SJSA1 (cell line): ENCODE measurements at regions not wholly inside any gene's neighbourhood (a gene's known extent, or its start where the extent isn't known, plus 50 kb on each side); places are given as distances from the start of the nearest gene placed in this dataset.

ENCODE experiments used
- DNase-seq, 2 experiments: peaks; one replicate each; pipeline ENCODE4 v3.0.0-alpha.2; 2015 to 2020; ENCODE audit warnings: low spot score in 2 of 2, low read depth in 1 of 2
- H3K27ac ChIP-seq: fragments of 250-450 bp; sonication (Bioruptor Pico); 2 replicates; pipeline ENCODE4 v1.5.1; 2020; ENCODE audit warnings: mild to moderate bottlenecking, moderate library complexity
- H3K27me3 ChIP-seq: fragments of 250-450 bp; sonication (Bioruptor Pico); replicated peaks from 2 replicates; pipeline ENCODE4 v1.5.1; 2020; ENCODE audit warnings: mild to moderate bottlenecking, moderate library complexity
- H3K36me3 ChIP-seq: fragments of 250-450 bp; sonication (Bioruptor Pico); 2 replicates; pipeline ENCODE4 v1.5.1; 2020; ENCODE audit warnings: mild to moderate bottlenecking
- H3K4me1 ChIP-seq: fragments of 250-450 bp; sonication (Bioruptor Pico); replicated peaks from 2 replicates; pipeline ENCODE4 v1.6.1; 2021; ENCODE audit warnings: mild to moderate bottlenecking
- H3K4me3 ChIP-seq: fragments of 250-450 bp; sonication (Bioruptor Pico); 2 replicates; pipeline ENCODE4 v1.5.1; 2020; ENCODE audit warnings: mild to moderate bottlenecking
- H3K9me3 ChIP-seq: fragments of 250-450 bp; sonication (Bioruptor Pico); replicated peaks from 2 replicates; pipeline ENCODE4 v1.5.1; 2020; ENCODE audit warnings: mild to moderate bottlenecking

DNA sequence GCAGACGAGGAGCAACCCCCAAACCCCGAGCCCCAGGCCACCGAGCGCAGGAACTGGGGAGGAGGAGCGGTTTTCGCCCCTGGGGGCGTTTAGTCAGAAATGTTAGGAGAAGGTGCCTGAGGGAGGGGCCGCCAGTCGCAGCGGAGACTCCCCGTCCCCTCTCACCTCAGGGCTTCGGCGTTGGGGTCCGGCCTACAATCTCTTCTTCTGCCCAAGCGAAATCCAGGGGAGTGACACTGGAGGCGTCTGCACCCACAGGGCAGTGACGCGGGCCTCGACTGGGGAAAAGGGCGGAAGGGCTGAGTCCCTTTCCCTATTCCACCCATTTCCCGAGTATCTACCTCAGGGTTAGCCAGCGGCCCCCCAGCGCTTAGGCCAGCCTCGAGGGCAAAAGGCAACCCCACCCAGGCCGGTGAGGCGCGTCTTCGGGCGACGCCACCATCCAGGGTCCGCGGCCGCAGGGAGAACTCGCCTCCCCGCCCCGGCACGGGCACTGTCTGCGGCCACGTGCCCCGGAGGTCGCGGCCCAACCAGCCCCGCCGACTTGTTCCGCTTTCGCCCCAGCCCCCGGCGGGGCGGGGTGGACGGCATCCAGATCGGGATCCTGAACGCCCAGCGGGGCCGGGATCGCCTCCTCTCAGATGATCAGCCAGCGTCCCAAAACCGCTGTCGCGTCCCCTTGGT lies 118.7 kb upstream of the BARHL2 start:
- no peak overlapping the region for H3K27ac ChIP-seq
- H3K9me3 ChIP-seq = no peaks in the 10 kb centered on the region
- no peaks in the 10 kb centered on the region for H3K27me3 ChIP-seq
- H3K4me1 ChIP-seq = no peaks in the 10 kb centered on the region
- H3K4me3 ChIP-seq = no peak overlapping the region
- no peak for DNase-seq
- no peaks in the 10 kb centered on the region for H3K36me3 ChIP-seq

DNA sequence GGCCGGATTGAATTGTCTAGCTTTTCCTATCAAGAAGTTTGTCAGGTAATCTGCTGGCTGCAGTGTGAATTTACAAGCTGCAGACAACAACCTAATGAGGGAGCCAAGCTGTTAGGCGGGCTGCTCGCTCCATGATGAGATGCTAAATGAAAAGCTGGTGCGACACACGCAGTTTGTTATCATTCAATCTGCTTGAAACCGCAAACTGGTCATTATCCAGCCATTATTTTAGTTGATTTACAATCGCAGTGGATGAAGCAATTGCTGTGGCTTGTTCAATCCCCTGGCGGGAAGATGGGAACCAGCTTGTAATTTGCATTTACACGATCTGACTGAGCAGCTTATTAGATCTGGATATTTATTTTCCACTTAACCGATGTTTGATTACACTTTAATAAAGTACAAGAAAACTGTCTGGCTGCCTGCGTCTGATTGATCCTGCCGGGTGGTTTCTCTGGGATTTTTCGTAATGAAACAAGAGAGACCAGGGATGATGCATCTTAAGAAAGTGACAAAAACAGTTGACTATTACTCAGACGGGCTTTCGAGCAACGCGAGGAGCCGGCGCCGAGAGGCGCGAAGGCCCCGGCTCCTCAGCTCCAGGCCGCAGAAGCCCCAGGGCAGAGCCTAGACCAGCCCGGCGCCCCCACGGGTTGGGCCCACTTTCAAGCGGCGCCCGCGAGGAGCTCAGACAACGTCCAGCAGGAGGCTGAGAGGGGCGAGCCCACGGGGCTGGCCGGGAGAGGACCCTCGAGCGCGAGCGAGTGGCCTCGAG lies 118.0 kb upstream of the BARHL2 start:
- H3K4me3 ChIP-seq = no peak overlapping the region
- no peaks in the 10 kb centered on the region for H3K36me3 ChIP-seq
- no peaks in the 10 kb centered on the region for H3K27me3 ChIP-seq
- no peak for DNase-seq
- no peaks in the 10 kb centered on the region for H3K4me1 ChIP-seq
- H3K9me3 ChIP-seq = no peaks in the 10 kb centered on the region
- H3K27ac ChIP-seq = no peak overlapping the region

DNA sequence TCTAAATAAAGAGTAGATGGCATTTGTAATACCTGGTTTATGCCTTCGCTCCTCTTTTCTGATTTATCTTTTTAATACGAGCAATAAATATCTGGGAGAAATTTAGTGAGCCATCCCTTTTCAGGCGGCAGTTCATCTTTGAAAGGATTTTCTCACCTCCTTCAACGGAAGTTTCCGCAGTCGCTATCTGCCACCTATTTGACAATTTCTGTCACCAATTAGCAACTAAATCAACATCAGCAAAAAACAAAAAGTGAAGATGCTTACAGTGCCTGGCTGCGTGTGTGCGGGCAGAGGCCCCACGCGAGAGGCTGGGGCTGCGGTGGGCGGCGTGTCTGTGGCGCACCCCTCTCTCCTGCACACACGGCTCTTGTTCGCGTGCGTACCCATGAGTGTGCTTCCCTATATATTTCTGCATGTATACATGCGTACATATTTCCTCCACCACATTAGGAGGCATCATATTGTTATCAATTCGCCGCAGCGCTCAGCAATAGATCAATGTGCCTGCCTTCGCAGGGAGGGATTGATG lies 117.3 kb upstream of the BARHL2 start:
- no peaks in the 10 kb centered on the region for H3K27me3 ChIP-seq
- H3K27ac ChIP-seq = no peak overlapping the region
- no peaks in the 10 kb centered on the region for H3K9me3 ChIP-seq
- no peak overlapping the region for H3K4me3 ChIP-seq
- no peak for DNase-seq
- H3K36me3 ChIP-seq = no peaks in the 10 kb centered on the region
- no peaks in the 10 kb centered on the region for H3K4me1 ChIP-seq

DNA sequence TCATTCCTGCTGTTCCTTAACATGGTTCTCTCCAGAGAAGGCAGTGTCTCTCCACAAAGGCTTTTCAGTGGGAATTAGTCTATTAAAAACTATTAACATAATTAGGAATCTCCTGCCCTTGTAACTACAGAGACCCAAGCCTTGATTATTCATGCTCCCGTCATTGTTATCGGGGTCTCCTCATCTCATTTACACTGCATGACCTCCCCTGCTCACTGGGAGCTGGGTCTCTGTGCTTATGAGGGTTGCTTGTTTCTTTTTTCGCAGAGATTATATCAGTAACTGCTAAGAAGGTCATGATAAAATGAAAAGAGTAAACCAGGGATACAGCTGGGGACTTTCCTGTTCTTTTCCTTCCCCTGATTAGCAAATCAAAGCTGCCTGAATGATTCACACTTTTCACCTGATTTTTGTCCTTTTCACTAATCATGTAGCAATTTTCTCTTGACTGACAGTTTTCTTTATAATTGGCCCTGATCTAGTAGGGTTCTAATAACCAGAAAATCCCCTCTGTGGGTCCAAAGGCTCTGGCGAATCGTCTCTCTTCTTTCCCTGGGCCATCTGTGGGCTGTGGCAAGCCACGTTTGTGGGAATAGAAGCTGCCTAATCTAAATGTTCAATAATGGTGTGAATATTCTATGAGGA lies 116.5 kb upstream of the BARHL2 start:
- Histone ChIP-seq H3K27ac (no peak overlapping the region), H3K9me3 (no peaks in the 10 kb centered on the region), H3K27me3 (no peaks in the 10 kb centered on the region), H3K4me3 (no peak overlapping the region), H3K36me3 (no peaks in the 10 kb centered on the region), H3K4me1 (no peaks in the 10 kb centered on the region)
- DNase-seq = no peak

DNA sequence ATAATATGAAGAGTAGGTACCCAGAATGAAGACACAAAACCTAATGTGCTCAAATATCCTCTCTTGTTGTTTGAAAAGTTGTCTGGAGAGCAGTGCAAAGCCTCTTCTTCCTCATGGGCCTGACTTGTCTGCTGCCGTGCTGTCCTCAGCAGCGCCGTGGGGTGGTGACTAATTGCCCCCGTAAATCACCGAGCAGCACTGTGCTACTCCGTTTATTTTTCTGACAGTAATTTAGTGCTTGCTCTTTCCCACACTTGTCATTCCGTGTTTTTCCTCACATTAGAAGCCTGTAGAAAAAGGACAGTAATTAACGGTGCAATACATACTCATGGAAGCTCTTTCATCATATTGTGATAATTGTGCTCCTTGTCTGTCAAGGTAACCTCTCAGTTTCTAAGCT lies 114.8 kb upstream of the BARHL2 start:
- H3K27me3 ChIP-seq = no peaks in the 10 kb centered on the region
- H3K36me3 ChIP-seq = no peaks in the 10 kb centered on the region
- DNase-seq = peak in 1 of 2 experiments; percentile 10

DNA sequence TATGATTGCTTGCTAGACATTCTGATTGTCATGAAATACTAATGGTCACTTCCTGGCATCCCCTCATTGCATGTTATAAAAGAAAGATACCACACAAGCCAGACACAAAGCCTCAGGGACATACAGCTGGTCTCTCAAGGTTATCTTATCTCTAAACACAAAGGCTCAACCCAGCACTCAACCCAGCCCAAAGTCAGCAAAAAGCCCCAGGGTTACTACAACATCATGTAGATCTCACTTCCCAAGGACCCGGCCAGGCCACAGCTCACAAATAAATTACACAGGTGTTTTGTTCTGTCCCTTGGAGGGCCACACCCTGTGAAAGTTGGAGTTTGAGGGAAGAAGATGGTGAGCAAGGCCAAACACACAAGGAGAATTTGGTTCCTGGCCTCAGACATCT lies 109.7 kb upstream of the BARHL2 start:
- Histone ChIP-seq H3K27ac (no peak overlapping the region), H3K4me1 (no peaks in the 10 kb centered on the region), H3K9me3 (no peaks in the 10 kb centered on the region), H3K27me3 (no peaks in the 10 kb centered on the region), H3K36me3 (no peaks in the 10 kb centered on the region), H3K4me3 (no peak overlapping the region)
- no peak for DNase-seq

More for the DNA sequence above, 114.8 kb upstream of the BARHL2 start:
- H3K27ac ChIP-seq = no peak overlapping the region
- no peaks in the 10 kb centered on the region for H3K9me3 ChIP-seq
- H3K4me1 ChIP-seq = no peaks in the 10 kb centered on the region
- no peak overlapping the region for H3K4me3 ChIP-seq

DNA sequence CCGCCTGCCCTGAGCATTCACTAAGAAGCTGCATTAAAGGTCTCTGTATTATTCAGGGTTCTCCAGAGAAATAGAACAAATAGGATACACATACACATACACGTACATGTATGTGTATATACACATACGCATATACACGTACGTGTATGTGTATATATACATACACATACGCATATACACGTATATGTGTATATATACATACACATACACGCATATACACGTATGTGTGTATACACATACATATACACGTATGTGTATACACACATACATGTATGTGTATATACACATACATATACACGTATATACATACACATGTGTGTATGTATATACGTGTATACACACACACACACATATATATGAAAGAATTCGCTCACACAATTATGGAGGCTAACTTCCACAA lies 108.9 kb upstream of the BARHL2 start:
- Histone ChIP-seq H3K36me3 (no peaks in the 10 kb centered on the region), H3K27ac (no peak overlapping the region), H3K27me3 (no peaks in the 10 kb centered on the region), H3K9me3 (no peaks in the 10 kb centered on the region), H3K4me3 (no peak overlapping the region), H3K4me1 (no peaks in the 10 kb centered on the region)
- no peak for DNase-seq

DNA sequence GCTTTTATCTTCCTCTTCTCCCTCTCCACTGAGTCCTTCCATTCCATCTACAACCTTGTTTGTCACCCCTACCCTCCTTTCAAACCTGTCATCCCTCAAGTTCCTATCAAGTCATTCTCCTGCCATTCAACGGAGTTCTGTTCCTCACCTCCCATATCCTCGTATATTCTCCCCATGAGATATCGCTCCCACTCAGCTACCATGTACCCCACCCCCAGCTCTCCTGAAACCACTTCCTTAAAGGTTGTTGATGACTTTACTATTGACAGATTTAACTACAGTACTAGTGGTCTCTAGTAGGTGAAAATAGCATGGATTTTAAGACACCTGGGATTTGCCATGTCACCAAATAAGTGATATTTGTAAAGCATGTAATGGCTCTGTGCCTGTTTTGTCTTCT lies 107.4 kb upstream of the BARHL2 start:
- Histone ChIP-seq H3K27ac (no peak overlapping the region), H3K36me3 (no peaks in the 10 kb centered on the region), H3K27me3 (no peaks in the 10 kb centered on the region), H3K4me3 (no peak overlapping the region), H3K9me3 (no peaks in the 10 kb centered on the region), H3K4me1 (no peaks in the 10 kb centered on the region)
- DNase-seq = no peak

DNA sequence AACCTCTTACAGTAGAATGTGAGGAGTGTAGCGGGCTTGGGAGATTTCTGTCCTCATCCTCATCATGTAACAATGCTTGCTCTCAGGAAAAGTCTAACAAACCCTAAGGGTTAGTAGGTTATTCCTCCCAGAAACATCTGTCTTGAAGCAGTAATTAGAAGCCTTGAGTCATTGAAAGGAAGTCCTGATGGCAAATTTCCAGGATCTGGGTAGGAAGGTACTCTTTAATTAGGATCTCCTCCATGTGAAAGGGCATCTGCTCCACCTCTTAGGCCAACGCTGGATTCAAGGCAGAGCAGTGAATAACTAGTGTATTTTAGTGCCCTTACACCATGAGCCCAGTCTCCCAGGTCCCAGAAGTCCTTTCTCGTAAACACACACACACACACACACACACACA lies 106.6 kb upstream of the BARHL2 start:
- no peak overlapping the region for H3K27ac ChIP-seq
- no peaks in the 10 kb centered on the region for H3K9me3 ChIP-seq
- no peak for DNase-seq
- H3K4me3 ChIP-seq = no peak overlapping the region
- no peaks in the 10 kb centered on the region for H3K4me1 ChIP-seq
- H3K27me3 ChIP-seq = no peaks in the 10 kb centered on the region
- H3K36me3 ChIP-seq = no peaks in the 10 kb centered on the region

DNA sequence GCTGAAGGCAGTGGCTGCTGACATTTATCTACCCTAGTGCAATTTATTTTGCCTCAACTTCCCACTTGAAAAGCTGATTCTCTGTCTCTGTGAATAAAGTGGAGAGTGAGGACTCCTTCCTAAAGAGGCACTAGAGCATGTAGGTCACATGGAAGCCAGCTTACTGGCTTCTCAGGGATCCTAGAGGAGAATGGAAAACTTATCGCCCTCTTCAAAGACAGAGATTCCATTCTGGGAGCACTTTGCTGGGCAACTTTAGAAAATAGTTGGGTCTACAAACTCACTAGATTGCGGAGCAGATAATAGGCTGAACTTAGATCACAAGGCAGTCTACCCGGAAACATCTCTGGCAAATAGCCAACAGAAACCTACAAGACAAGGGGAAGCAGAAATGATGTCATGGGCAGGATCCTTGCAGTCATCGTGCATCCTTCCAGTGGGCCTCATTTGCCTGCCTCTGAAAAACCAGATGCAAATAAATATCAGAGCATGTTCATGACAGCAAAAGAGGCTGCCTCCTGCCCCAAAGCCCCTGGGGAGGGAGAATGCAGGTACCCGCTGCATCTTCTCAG lies 104.8 kb upstream of the BARHL2 start:
- DNase-seq = no peak
- Histone ChIP-seq H3K4me3 (no peak overlapping the region), H3K27ac (no peak overlapping the region), H3K9me3 (no peaks in the 10 kb centered on the region), H3K4me1 (no peaks in the 10 kb centered on the region), H3K27me3 (no peaks in the 10 kb centered on the region), H3K36me3 (no peaks in the 10 kb centered on the region)

DNA sequence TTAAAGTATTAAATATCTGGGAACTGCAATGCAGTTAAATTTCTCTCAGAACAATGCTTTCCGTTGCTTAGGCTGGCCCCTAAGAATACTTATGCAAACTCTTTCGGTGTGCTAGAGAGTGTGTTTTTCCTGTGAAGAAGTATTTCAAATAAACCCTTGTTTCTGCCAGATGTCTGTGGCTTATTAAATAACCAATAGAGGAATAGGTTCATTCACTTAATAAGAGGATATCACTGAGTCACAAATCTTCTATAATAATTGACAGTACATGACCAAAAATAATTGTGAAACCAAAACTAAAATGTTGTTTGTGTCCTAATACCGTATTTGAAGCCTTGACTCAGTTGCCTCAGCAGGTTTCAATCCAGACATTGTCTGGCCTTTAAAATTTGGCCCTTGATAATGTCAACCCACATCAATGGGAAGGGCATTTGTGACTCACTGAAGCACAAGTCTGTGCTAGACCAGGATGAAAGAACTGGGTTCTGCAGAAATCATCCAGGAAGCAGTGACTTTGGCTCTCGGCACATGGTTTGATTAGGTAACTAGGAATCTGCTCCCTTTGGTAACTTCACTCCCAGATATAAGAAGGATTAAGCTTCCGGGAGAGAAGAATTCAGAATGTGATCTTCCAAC lies 104.2 kb upstream of the BARHL2 start:
- DNase-seq = no peak
- no peaks in the 10 kb centered on the region for H3K36me3 ChIP-seq
- no peak overlapping the region for H3K4me3 ChIP-seq
- H3K27ac ChIP-seq = no peak overlapping the region
- no peaks in the 10 kb centered on the region for H3K27me3 ChIP-seq
- H3K4me1 ChIP-seq = no peaks in the 10 kb centered on the region
- H3K9me3 ChIP-seq = no peaks in the 10 kb centered on the region

DNA sequence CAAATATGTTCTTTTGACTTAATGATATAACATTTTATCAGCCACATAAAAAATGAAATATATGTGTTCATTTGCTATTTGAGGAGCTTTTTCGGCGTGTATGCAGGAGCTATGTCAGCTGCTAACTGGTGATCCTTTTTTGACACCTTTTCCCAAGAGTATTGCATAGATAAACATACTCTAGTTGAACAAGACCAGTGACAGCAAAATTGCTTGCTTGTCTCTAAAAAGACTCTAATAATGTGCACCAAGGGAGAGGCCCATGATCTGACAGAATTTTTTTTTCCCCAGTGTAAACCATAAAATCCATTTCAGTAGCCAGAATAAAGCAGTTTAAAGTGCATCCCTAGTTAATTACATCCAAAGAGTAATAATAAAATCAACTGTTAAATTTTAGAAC lies 103.6 kb upstream of the BARHL2 start:
- Histone ChIP-seq H3K27ac (no peak overlapping the region), H3K36me3 (no peaks in the 10 kb centered on the region), H3K4me1 (no peaks in the 10 kb centered on the region), H3K4me3 (no peak overlapping the region), H3K27me3 (no peaks in the 10 kb centered on the region), H3K9me3 (no peaks in the 10 kb centered on the region)
- DNase-seq = no peak

DNA sequence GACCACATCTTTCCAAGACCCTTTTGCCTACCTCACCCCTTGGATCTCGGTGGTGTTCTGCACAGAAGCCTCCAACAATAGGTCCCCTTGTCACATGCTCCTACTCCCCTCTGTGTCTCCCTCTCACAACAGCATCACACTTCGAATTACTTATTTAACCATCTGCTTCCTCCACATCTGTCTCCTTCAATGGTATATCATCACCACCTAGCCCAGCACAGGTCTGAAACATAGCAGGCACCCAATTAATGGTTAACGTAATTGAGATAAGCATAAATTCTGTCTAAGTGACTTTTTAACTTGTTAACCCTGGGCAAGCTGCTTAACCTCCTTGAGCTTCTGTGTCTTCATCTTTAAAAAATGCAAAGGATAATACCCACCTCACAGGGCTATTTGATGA lies 100.3 kb upstream of the BARHL2 start:
- DNase-seq = no peak
- Histone ChIP-seq H3K27me3 (peaks cover 5% of the 10 kb centered on the region; the same call in 1 of the 2 replicates), H3K4me1 (no peaks in the 10 kb centered on the region), H3K27ac (no peak overlapping the region), H3K36me3 (no peaks in the 10 kb centered on the region), H3K4me3 (no peak overlapping the region), H3K9me3 (no peaks in the 10 kb centered on the region)
